Osteocyte (in vitro differentiated cells): ENCODE measurements at regions not wholly inside any gene's neighbourhood (a gene's known extent, or its start where the extent isn't known, plus 50 kb on each side); places are given as distances from the start of the nearest gene placed in this dataset.

Experiments used
- DNase-seq: peaks from one replicate; pipeline ENCODE4 v3.0.0; 2021; ENCODE audit warnings: mixed read lengths; ENCODE audit not compliant: unreplicated experiment; ENCODE audit errors: extremely low spot score
- H3K27ac Mint-ChIP-seq: one replicate; pipeline ENCODE4 v1.8.0; 2021; ENCODE audit warnings: mild to moderate bottlenecking, mixed read lengths; ENCODE audit not compliant: unreplicated experiment
- H3K27me3 Mint-ChIP-seq: one replicate; pipeline ENCODE4 v1.8.0; 2021; ENCODE audit warnings: mixed read lengths; ENCODE audit not compliant: unreplicated experiment
- H3K36me3 Mint-ChIP-seq: one replicate; pipeline ENCODE4 v1.8.0; 2021; ENCODE audit warnings: mixed read lengths; ENCODE audit not compliant: unreplicated experiment
- H3K4me1 Mint-ChIP-seq: one replicate; pipeline ENCODE4 v1.8.0; 2021; ENCODE audit warnings: mixed read lengths; ENCODE audit not compliant: unreplicated experiment
- H3K4me3 Mint-ChIP-seq: one replicate; pipeline ENCODE4 v1.8.0; 2021; ENCODE audit warnings: mild to moderate bottlenecking, moderate library complexity, mixed read lengths; ENCODE audit not compliant: unreplicated experiment
- H3K9me3 Mint-ChIP-seq: one replicate; pipeline ENCODE4 v1.8.0; 2021; ENCODE audit warnings: mixed read lengths; ENCODE audit not compliant: unreplicated experiment
- CTCF ChIP-seq: fragments of 200-600 bp; sonication (generic); IDR thresholded peaks from 2 replicates; pipeline ENCODE4 v1.5.0; 2021; ENCODE audit warnings: antibody characterized with exemption, mild to moderate bottlenecking, moderate library complexity

GRCh38 chr17:54745239-54745638 lies 155.4 kb upstream of the TOM1L1 start:
- Mint-ChIP-seq H3K9me3 (peaks cover 33% of the 10 kb centered on the region), H3K4me3 (no peak overlapping the region), H3K36me3 (no peaks in the 10 kb centered on the region), H3K4me1 (no peaks in the 10 kb centered on the region), H3K27me3 (no peaks in the 10 kb centered on the region), H3K27ac (no peak overlapping the region)
- no peak for TF ChIP-seq CTCF
- DNase-seq = no peak

GRCh38 chr17:54745862-54746261 lies 154.8 kb upstream of the TOM1L1 start:
- DNase-seq = no peak
- no peaks in the 10 kb centered on the region for H3K4me1 Mint-ChIP-seq
- no peaks in the 10 kb centered on the region for H3K27me3 Mint-ChIP-seq
- no peak for TF ChIP-seq CTCF
- H3K27ac Mint-ChIP-seq = no peak overlapping the region
- peaks cover 38% of the 10 kb centered on the region for H3K9me3 Mint-ChIP-seq
- no peak overlapping the region for H3K4me3 Mint-ChIP-seq
- H3K36me3 Mint-ChIP-seq = no peaks in the 10 kb centered on the region

GRCh38 chr17:54749157-54749556 lies 151.5 kb upstream of the TOM1L1 start:
- peaks cover 38% of the 10 kb centered on the region for H3K9me3 Mint-ChIP-seq
- no peaks in the 10 kb centered on the region for H3K36me3 Mint-ChIP-seq
- no peak overlapping the region for H3K27ac Mint-ChIP-seq
- TF ChIP-seq CTCF = no peak
- no peak overlapping the region for H3K4me3 Mint-ChIP-seq
- no peak for DNase-seq
- H3K4me1 Mint-ChIP-seq = no peaks in the 10 kb centered on the region
- no peaks in the 10 kb centered on the region for H3K27me3 Mint-ChIP-seq

DNA sequence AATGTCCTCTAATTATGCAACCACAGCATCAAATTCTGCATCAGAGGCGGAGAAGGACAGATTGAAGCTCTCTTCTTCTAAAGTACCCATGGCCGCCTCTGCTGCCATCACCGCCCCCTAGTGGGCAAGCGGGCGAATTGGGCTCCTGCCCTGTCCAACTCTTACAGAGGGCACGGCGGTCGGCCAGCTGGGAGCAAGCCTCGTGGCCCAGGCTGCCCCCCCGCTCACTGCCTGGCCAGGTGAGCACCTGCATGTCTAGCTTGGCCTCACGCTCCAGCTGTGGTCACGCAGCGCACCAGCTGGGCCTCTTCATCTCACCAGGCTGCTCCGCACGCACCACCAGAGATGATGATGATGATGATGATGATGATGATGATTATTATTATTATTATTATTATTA lies 146.1 kb upstream of the TOM1L1 start:
- no peak for TF ChIP-seq CTCF
- no peaks in the 10 kb centered on the region for H3K36me3 Mint-ChIP-seq
- H3K4me1 Mint-ChIP-seq = no peaks in the 10 kb centered on the region
- H3K27me3 Mint-ChIP-seq = no peaks in the 10 kb centered on the region
- H3K9me3 Mint-ChIP-seq = peaks cover 18% of the 10 kb centered on the region
- no peak for DNase-seq
- no peak overlapping the region for H3K4me3 Mint-ChIP-seq
- no peak overlapping the region for H3K27ac Mint-ChIP-seq

DNA sequence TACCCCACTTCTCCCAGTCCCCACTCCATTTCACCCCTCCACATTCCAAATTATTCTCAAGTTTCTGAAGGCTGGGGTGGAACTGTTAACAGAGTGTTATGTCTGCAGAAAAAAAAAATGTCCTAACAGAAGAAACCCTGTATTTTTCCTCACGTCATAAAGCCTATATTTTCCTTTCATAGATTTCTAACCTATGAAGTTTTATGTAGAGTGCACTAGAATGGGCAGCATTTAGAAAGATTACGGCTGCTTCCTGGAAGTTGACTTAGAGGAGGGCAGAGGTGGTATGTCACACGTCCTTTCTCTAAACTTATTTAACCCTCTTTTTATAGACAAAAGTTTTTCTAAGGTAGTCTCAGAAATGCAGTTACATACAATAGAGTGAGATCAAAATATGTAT lies 139.8 kb upstream of the TOM1L1 start:
- no peak overlapping the region for H3K4me3 Mint-ChIP-seq
- H3K9me3 Mint-ChIP-seq = peaks cover 33% of the 10 kb centered on the region
- no peak for TF ChIP-seq CTCF
- no peak overlapping the region for H3K27ac Mint-ChIP-seq
- no peaks in the 10 kb centered on the region for H3K27me3 Mint-ChIP-seq
- no peaks in the 10 kb centered on the region for H3K36me3 Mint-ChIP-seq
- DNase-seq = no peak
- H3K4me1 Mint-ChIP-seq = no peaks in the 10 kb centered on the region
